K562 (cell line): ENCODE measurements at regions not wholly inside any gene's neighbourhood (a gene's known extent, or its start where the extent isn't known, plus 50 kb on each side); places are given as distances from the start of the nearest gene placed in this dataset.

Experiments
- ATAC-seq: fragments of 200-7000 bp; cut with Tn5 transposase; 3 replicates; pipeline ENCODE4 v1.9.1; 2020; ENCODE audit warnings: moderate library complexity
- BruUV-seq: library from RNA; stranded (reverse); fragments of 400-500 nt; replicated peaks from 2 replicates; lab custom pipeline; 2021; lab: Mats Ljungman, UMichigan
- CTCF ChIA-PET: fragments of 300-600 bp; formaldehyde crosslinking; extraction: SDS; loops from one replicate; lab custom pipeline; 2021; ENCODE audit warnings: low intra/inter-chr PET ratio; lab: Yijun Ruan, JAX
- POLR2A ChIA-PET: fragments of 300-600, 350-650 bp; sonication (Branson Sonifier 250); formaldehyde crosslinking; extraction: SDS; loops from one replicate; lab custom pipeline; 2021; ENCODE audit warnings: antibody characterized with exemption, inconsistent platforms; lab: Yijun Ruan, JAX
- DNase-seq, 4 experiments: peaks; one replicate each; pipeline versions ENCODE4 v3.0.0 to v3.0.0-alpha.2; 2011 to 2018; ENCODE audit warnings: low spot score in 3 of 4, mixed read lengths in 3 of 4; ENCODE audit errors: extremely low read depth in 1 of 4
- FAIRE-seq: peaks from 2 replicates; lab custom pipeline; 2011; peaks lifted over from hg19 to GRCh38; lab: Jason Lieb, UNC
- H2AFZ ChIP-seq: 2 replicates; pipeline ENCODE4 v1.6.0; 2011; ENCODE audit warnings: low read depth, low read length, control low read depth, inconsistent platforms
- H3K27ac ChIP-seq: fragments of 200-600 bp; 3 replicates; pipeline ENCODE4 v1.8.0; 2011; ENCODE audit warnings: low read depth, mild to moderate bottlenecking, control low read depth, inconsistent platforms, low read length, moderate library complexity, mixed read lengths; ENCODE audit errors: extremely low read depth
- H3K27me3 ChIP-seq, 2 experiments: fragments of 300-600 bp in 1 of 2; 2 replicates in 1 of 2; 3 replicates in 1 of 2; pipeline versions ENCODE4 v1.6.0 to v1.8.0; 2011; ENCODE audit warnings: inconsistent platforms in 2 of 2, low read length in 2 of 2, mild to moderate bottlenecking in 1 of 2, mixed read lengths in 1 of 2, moderate library complexity in 1 of 2; ENCODE audit not compliant: control insufficient read depth in 2 of 2, insufficient read depth in 2 of 2
- H3K36me3 ChIP-seq: fragments of 300-600 bp; 3 replicates; pipeline ENCODE4 v1.8.0; 2011; ENCODE audit warnings: mild to moderate bottlenecking, low read length, inconsistent platforms; ENCODE audit not compliant: control insufficient read depth, insufficient read depth
- H3K4me1 ChIP-seq, 2 experiments: fragments of 200-600 bp in 1 of 2; replicated peaks in 1 of 2; 2 replicates in 1 of 2; 3 replicates in 1 of 2; pipeline versions ENCODE4 v1.5.1 to v1.8.0; 2011; ENCODE audit warnings: inconsistent platforms in 2 of 2, low read length in 2 of 2, mild to moderate bottlenecking in 1 of 2, mixed read lengths in 1 of 2, moderate library complexity in 1 of 2; ENCODE audit not compliant: control insufficient read depth in 2 of 2, insufficient read depth in 2 of 2
- H3K4me2 ChIP-seq: 2 replicates; pipeline ENCODE4 v1.6.1; 2011; ENCODE audit warnings: low read length, control low read depth, inconsistent platforms, mixed read lengths; ENCODE audit not compliant: insufficient read depth
- H3K4me3 ChIP-seq: fragments of 200-600 bp; sonication (generic), shearing (Covaris generic); 2 replicates; pipeline ENCODE4 v1.5.1; 2016; ENCODE audit warnings: control low read depth, inconsistent platforms
- H3K79me2 ChIP-seq: fragments of 200-600 bp; 3 replicates; pipeline ENCODE4 v1.8.0; 2011; ENCODE audit warnings: low read length, inconsistent platforms; ENCODE audit not compliant: control insufficient read depth, insufficient read depth
- H3K9ac ChIP-seq, 2 experiments: 2 replicates each; pipeline versions ENCODE4 v1.6.0 to v1.6.1; 2011; ENCODE audit warnings: low read depth in 2 of 2, low read length in 2 of 2, control low read depth in 1 of 2, inconsistent platforms in 1 of 2, mild to moderate bottlenecking in 1 of 2, mixed read lengths in 1 of 2; ENCODE audit not compliant: insufficient read depth in 1 of 2
- H3K9me1 ChIP-seq: one replicate; pipeline ENCODE4 v1.6.0; 2011; ENCODE audit warnings: inconsistent platforms, mild to moderate bottlenecking, low read length, moderate library complexity; ENCODE audit not compliant: control insufficient read depth, insufficient read depth
- H3K9me3 ChIP-seq: replicated peaks from 2 replicates; pipeline ENCODE4 v1.5.1; 2011; ENCODE audit warnings: low read depth, low read length, inconsistent platforms; ENCODE audit not compliant: control insufficient read depth, insufficient read depth
- H4K20me1 ChIP-seq: replicated peaks from 2 replicates; pipeline ENCODE4 v1.6.1; 2011; ENCODE audit warnings: low read length, inconsistent platforms, mixed read lengths; ENCODE audit not compliant: control insufficient read depth, insufficient read depth
- BHLHE40 ChIP-seq: IDR thresholded peaks from 2 replicates; pipeline ENCODE4 v1.6.1; 2011; ENCODE audit warnings: low read length, improper control_type of control experiment
- CCNT2 ChIP-seq: IDR thresholded peaks from 2 replicates; pipeline ENCODE4 v1.6.1; 2011; ENCODE audit warnings: borderline replicate concordance, low read depth, mild to moderate bottlenecking, moderate library complexity, mixed read lengths, low read length; ENCODE audit not compliant: insufficient read length; ENCODE audit errors: extremely low read depth
- HEY1 ChIP-seq: fragments of 250-450 bp; sonication (Bioruptor Pico); IDR thresholded peaks from 2 replicates; pipeline ENCODE4 v1.5.0; 2020; ENCODE audit warnings: mild to moderate bottlenecking, moderate library complexity, borderline replicate concordance
- TARDBP ChIP-seq: fragments of 450-650 bp; IDR thresholded peaks from 2 replicates; pipeline ENCODE4 v1.6.1; 2016
- ZNF232 ChIP-seq: sonication (generic); formaldehyde crosslinking; IDR thresholded peaks from 2 replicates; pipeline ENCODE4 v1.8.0; 2022; ENCODE audit warnings: mild to moderate bottlenecking, missing genetic modification reagents
- WGBS: fragments of 100-300 bp; shearing (Covaris generic); methylation state at CpG from one replicate; pipeline ENCODE4 v1.1.6; 2016; ENCODE audit warnings: low coverage, mixed read lengths; ENCODE audit not compliant: insufficient coverage; ENCODE audit errors: missing lambda C conversion rate; 5-methylcytosine and 5-hydroxymethylcytosine counted together
- in situ Hi-C: fragments of 300-500 bp; cut with MboI; formaldehyde crosslinking; loops from 4 replicates; pipeline ENCODE4 v1.15.0; 2018; ENCODE audit warnings: inconsistent platforms, mixed read lengths
- intact Hi-C: fragments of 100-400 bp; cut with micrococcal nuclease; formaldehyde crosslinking; loops from 2 replicates; pipeline ENCODE4 v1.14.2; 2022
- TF ChIP-seq, protein P1 (sequence below): sonication (generic); formaldehyde crosslinking; IDR thresholded peaks from 2 replicates; pipeline ENCODE4 v1.8.0; 2023; ENCODE audit warnings: missing genetic modification reagents, mild to moderate bottlenecking, borderline replicate concordance
- TF ChIP-seq, protein P2 (sequence below): fragments of 250-450 bp; sonication (Bioruptor Pico); IDR thresholded peaks from 2 replicates; pipeline ENCODE4 v1.8.0; 2022; ENCODE audit warnings: moderate library complexity, mild to moderate bottlenecking, inconsistent platforms

DNA sequence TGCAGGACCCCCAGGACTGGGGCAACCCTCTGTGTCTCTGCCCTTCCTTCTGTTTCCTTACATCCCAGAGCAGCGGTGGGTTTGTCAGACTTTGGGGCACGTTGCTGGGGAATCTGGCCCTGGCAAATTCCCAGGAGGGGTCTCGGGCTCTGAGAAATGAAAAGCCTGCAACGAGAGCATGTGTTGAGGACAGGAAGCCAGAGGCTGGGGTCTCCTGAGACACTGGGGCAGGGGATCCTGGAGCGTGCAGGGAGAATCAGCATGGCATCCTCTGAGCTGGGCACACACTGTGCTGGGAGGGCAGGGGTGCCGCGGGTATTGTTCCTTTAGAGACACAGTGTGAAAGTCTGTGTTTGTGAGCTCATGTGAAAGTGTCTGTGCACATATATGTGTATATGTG lies 279.9 kb upstream of the PPP2R2D start:
- Histone ChIP-seq H3K27ac (no peak overlapping the region), H3K9me3 (no peaks in the 10 kb centered on the region), H2AFZ (no peak overlapping the region), H3K4me3 (no peak overlapping the region), H3K4me2 (no peak overlapping the region), H4K20me1 (no peaks in the 10 kb centered on the region), H3K27me3 (peaks cover 0 to 6% of the 10 kb centered on the region in 2 experiments; a peak in 2 of 5 replicates), H3K9me1 (no peaks in the 10 kb centered on the region), H3K9ac (no peak overlapping the region), H3K36me3 (no peaks in the 10 kb centered on the region), H3K79me2 (no peaks in the 10 kb centered on the region), H3K4me1 (no peaks in the 10 kb centered on the region; a peak in 1 of 5 replicates)
- intact Hi-C loops (no loop called here), in situ Hi-C loops (no loop called here)
- no TSS peak for BruUV-seq
- FAIRE-seq (no peak), DNase-seq (no peak), ATAC-seq (no peak)
- ChIA-PET CTCF (no interaction called here), POLR2A (no interaction called here)
- TF ChIP-seq, protein P1, sequence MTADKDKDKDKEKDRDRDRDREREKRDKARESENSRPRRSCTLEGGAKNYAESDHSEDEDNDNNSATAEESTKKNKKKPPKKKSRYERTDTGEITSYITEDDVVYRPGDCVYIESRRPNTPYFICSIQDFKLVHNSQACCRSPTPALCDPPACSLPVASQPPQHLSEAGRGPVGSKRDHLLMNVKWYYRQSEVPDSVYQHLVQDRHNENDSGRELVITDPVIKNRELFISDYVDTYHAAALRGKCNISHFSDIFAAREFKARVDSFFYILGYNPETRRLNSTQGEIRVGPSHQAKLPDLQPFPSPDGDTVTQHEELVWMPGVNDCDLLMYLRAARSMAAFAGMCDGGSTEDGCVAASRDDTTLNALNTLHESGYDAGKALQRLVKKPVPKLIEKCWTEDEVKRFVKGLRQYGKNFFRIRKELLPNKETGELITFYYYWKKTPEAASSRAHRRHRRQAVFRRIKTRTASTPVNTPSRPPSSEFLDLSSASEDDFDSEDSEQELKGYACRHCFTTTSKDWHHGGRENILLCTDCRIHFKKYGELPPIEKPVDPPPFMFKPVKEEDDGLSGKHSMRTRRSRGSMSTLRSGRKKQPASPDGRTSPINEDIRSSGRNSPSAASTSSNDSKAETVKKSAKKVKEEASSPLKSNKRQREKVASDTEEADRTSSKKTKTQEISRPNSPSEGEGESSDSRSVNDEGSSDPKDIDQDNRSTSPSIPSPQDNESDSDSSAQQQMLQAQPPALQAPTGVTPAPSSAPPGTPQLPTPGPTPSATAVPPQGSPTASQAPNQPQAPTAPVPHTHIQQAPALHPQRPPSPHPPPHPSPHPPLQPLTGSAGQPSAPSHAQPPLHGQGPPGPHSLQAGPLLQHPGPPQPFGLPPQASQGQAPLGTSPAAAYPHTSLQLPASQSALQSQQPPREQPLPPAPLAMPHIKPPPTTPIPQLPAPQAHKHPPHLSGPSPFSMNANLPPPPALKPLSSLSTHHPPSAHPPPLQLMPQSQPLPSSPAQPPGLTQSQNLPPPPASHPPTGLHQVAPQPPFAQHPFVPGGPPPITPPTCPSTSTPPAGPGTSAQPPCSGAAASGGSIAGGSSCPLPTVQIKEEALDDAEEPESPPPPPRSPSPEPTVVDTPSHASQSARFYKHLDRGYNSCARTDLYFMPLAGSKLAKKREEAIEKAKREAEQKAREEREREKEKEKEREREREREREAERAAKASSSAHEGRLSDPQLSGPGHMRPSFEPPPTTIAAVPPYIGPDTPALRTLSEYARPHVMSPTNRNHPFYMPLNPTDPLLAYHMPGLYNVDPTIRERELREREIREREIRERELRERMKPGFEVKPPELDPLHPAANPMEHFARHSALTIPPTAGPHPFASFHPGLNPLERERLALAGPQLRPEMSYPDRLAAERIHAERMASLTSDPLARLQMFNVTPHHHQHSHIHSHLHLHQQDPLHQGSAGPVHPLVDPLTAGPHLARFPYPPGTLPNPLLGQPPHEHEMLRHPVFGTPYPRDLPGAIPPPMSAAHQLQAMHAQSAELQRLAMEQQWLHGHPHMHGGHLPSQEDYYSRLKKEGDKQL: no peak
- TF ChIP-seq ZNF232: no peak
- no peak for TF ChIP-seq CCNT2
- no peak for TF ChIP-seq TARDBP
- no peak for TF ChIP-seq BHLHE40
- TF ChIP-seq, protein P2, sequence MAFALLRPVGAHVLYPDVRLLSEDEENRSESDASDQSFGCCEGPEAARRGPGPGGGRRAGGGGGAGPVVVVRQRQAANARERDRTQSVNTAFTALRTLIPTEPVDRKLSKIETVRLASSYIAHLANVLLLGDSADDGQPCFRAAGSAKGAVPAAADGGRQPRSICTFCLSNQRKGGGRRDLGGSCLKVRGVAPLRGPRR (CRISPR knock-in tag): no peak
- no peak for TF ChIP-seq HEY1 (CRISPR knock-in tag)
- WGBS: 0% methylated on average over 5 of the region's 7 CpGs
